Skeletal muscle cell (primary cell): ENCODE measurements at regions not wholly inside any gene's neighbourhood (a gene's known extent, or its start where the extent isn't known, plus 50 kb on each side); places are given as distances from the start of the nearest gene placed in this dataset.

ENCODE experiments used
- DNase-seq: peaks from one replicate; pipeline ENCODE4 v3.0.0-alpha.2; 2010; ENCODE audit warnings: low read depth
- H3K4me3 ChIP-seq: 2 replicates; pipeline ENCODE4 v1.5.1; 2011; ENCODE audit warnings: low read depth, mild to moderate bottlenecking, control low read depth, low read length, moderate library complexity

GRCh38 chr20:22214296-22214695, 370.1 kb downstream of the FOXA2 start:
- DNase-seq: no peak
- no peak overlapping the region for H3K4me3 ChIP-seq

DNA sequence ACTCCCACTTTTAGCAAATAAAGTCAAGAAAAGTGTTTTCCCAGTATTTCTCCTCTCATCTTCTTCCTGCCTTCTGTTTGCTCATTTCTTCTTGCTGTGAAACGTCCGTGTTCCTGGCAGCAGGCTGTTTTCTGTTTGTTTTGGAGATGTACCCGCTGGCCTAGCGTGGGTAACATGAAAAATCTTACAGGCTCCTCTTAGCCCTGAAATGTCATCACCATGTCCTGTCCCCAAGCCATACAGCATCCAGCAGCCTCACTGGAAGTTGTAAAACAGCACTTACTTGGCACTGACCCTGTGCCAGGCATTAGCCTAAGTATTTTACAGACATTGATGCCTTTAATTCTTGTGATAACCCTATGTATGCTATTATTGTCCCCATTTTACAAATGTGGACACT, 371.1 kb downstream of the FOXA2 start:
- H3K4me3 ChIP-seq: no peak overlapping the region
- DNase-seq: no peak

DNA sequence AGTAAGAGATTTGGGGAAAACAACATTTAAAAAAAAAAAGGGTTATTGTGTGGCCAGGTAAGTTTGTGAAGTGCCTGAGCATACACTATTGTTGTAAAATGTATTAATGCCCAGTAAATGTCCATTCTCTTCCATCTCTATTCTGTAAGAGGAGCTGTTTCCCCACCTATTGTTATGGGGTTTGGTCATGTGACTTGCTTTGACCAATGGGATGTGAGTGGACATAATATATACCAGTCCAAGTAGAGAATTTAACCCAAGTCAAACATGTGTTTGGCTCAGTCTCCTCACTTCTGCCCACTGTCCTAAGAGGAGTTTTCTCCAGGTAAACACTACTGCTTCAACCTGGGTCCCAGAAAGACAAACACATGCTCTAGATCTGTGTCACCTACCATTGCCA, 377.1 kb downstream of the FOXA2 start:
- H3K4me3 ChIP-seq: no peak overlapping the region
- no peak for DNase-seq

- no peak overlapping the region for H3K4me3 ChIP-seq
- DNase-seq: no peak
These were observed 379.6 kb downstream of the FOXA2 start for GRCh38 chr20:22204801-22205200.

DNA sequence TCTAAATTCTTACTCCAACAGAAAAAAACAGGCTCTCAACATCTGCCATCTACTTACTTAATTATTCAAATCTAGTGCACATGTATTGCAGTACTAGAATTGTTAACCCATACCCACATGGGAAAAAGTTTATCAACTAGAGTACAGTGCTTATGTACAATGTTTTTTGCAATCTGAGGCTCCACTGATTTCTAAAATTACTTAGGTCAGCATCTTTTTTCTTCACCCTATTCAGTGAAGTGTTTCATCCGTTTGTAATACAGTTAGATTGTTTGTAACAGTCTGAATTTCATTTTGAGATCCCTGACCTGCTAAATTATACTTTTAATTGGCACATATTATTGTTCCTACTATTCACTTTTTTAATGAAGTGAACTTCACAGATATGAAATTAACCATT, 402.2 kb downstream of the FOXA2 start:
- H3K4me3 ChIP-seq: no peak overlapping the region
- DNase-seq: no peak

DNA sequence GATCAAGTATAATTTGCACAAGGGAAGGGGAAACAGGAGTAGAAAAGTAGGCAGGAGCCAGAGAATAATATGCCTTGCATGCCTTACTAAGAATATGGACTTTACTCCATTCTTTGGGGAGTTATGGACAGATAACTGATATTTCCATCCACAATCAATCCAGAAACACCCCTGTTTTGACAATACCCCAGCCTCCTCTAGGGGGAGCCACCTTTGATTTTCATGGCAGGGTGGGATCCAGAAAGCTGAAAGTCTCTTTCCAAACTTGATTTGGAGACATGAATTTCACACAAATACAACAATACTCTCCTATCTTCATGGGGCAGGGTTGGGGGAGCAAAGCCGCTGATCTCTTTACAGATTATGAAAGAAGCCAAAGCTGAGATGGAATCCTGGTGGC, 404.1 kb downstream of the FOXA2 start:
- DNase-seq: no peak
- H3K4me3 ChIP-seq: no peak overlapping the region

DNA sequence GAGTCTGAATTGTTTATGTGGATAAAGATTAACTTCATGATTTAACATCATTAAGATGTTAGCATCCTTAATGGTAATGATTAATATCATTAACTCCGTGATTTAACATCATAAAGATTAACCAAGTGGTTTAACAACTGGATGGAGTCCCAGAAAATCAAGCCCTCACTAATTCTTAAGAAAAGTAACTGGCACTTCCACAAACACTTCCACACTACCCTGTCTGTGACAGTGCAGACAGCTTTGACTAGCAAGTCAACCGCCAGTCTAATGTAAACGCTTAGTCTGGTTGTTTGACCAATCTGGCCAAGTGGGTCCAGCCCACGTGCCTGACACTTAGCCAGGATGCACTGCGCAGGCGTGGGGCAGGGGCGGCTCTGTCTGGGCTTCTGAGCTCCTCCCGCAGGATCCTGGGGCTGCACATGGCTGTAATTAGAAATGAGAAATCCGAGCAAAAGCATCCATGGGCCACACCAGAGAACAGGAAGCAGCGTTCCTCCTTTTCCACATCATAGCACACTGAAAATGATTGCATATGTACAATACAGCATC, 424.2 kb downstream of the FOXA2 start:
- no peak overlapping the region for H3K4me3 ChIP-seq
- DNase-seq: no peak

GRCh38 chr20:22159276-22159675, 425.1 kb downstream of the FOXA2 start:
- H3K4me3 ChIP-seq: no peak overlapping the region
- DNase-seq: no peak

DNA sequence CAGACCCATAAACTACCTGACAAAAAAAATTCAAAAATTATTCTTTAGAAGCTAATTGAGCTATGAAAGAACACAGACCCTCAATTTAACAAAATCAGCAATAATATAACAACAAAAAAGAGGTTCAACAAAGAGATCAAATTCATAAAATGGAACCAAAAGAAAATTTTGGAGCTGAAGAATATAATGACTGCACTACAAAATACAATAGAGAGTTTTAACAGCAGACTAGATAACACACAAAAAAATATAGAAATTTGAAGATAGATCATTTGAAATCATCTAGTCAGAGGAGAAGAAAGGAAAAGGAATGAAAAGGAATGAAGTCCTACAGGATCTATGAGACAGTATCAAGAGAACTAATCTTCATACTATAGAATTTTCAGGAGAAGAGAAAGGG, 422.1 kb downstream of the PAX1 start:
- no peak overlapping the region for H3K4me3 ChIP-seq
- DNase-seq: no peak

DNA sequence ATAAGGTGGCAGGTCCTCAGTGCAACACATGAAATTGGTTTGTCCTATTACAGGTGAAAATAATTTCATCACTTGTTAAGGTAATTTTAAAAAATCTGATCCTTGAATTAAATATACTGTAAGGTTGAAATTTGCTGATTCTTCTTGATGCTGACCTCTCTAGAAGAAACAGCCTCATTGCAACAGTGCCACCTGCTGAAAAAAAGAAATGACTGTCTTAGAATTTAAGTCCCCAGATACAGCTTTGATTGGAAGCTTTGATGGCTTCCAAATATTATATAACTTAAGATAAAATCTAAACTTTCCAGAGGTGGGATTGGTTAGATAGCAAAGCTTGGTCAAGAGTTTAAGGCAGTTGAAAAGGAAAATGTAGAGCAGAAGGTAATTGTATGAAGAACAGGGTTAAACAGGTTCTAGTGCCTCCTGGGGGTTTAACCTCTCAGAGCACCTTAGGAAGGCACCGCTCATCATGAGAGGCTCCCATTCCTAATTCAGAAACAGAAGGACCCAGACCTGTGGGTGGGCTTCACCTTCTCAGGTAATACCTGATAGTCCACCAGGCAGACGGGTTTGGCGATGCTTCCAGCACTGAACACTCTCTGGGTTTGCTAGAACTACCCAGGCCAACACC, 401.0 kb downstream of the PAX1 start:
- peak; percentile 10 for DNase-seq

DNA sequence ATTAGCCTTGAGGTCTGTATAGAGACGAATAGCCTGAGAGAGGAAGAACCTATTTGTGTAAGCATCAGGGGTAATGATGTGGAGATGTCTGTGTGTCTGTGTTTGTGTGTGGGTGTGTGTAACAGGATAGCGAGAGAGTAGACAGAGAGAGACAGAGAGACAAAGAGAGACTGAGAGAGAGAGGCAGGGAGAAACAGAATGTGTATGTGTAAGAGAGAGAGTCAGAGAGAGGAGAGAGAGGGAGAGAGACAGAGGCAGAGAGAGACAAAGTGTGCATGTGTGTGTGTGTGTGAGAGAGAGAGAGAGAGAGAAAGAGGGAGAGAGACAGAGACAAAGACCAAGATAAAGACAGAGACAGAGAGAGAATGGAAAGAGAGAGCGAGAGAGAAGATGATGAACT, 396.1 kb downstream of the PAX1 start:
- H3K4me3 ChIP-seq: no peak overlapping the region
- no peak for DNase-seq

More for the DNA sequence above, 401.0 kb downstream of the PAX1 start:
- no peak overlapping the region for H3K4me3 ChIP-seq

DNA sequence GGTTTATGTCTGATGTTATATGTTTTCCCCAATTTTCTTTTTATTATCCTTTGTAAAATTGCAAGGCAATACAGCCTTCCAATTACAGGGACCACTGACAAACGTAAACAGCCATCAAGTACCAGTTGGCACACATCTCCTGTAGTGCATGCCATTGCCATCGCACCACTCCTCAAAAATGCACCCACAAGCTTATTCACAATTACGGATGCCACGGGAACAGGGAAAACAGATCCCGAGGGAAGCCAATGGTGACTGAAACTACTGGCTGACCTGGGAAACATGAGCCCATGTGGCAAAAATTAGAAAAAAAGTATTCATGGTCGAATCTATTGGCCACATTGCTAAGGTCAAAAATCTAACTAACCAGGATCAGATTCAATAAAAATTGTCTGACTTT, 395.2 kb downstream of the PAX1 start:
- no peak for DNase-seq
- no peak overlapping the region for H3K4me3 ChIP-seq

GRCh38 chr20:22099348-22099747, 393.9 kb downstream of the PAX1 start:
- H3K4me3 ChIP-seq: no peak overlapping the region
- no peak for DNase-seq

DNA sequence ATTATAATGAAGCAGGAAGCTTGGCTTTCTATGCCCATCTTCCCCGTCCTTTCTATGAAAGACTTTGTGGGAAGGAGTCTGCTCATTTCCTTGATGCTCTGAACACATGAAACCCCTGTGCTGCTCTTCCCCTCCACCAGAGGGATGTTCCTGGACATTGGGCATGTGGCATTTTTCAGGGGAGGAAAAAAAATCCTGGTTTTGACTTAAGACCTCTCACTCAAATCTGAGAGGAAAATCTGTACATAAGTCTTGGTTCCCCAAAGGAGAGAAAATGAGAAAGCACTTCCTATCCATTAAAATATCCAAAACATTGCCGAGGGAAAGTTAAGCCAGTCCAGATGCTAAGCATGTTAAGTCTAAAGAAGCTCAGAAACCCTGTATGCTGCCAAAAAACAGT, 393.0 kb downstream of the PAX1 start:
- no peak overlapping the region for H3K4me3 ChIP-seq
- DNase-seq: no peak

GRCh38 chr20:22093122-22093521, 387.7 kb downstream of the PAX1 start:
- DNase-seq: no peak
- no peak overlapping the region for H3K4me3 ChIP-seq

DNA sequence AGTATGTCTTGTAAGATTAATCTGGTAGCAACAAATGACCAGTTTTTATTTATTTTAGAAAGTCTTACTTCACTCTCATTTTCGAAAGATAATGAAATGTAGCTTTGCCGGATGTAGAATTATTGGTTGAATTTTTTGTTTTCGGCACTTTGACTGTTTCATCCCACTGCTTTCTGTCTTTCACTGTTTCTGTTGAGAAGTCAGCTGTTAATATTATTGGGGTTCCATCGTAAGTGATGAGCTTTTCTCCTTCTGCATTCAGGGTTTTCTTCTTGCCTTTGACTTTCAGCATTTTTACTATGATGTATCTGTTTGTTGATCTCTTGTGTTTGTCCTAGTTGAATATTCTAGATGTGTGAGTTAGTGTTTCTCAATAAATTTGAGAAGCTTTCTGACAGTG, 383.4 kb downstream of the PAX1 start:
- DNase-seq: no peak
- H3K4me3 ChIP-seq: no peak overlapping the region

DNA sequence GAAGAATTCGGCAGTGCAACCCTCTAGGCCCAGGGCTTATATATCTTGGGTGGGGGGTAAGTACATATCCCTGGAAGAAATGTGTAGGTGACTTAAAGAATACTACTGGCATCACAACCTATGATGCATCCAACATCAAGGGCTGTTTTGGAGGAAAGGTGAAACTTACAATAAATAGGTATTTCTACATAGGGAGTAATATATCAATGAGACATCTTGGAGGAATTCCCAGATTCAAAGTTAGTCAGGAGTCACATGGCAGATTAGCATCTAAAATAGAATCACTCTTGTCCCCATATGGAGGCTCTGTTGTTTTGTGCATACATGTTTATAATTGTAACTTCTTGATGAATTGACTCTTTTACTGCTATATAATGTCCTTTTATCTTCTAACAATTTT, 375.5 kb downstream of the PAX1 start:
- no peak overlapping the region for H3K4me3 ChIP-seq
- DNase-seq: peak; percentile 4

DNA sequence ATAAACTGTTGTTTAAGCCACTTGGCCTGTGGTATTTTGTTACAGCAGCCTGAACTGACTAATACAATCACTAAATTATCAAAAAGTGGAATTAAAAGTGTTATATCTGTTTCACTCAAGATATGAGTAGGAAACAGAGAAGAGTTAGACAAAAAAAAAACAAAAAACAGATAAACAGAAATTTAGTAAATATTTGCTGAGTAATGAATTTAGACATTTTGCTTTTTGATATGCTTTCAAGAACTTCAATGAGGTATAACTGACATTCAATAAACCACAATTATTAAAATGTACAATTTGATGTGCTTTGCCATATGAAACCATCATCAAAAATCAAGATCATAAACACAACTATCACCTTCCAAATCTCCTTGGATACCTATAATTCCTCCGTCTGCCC, 369.2 kb downstream of the PAX1 start:
- DNase-seq: no peak
- H3K4me3 ChIP-seq: no peak overlapping the region

GRCh38 chr20:22071841-22072240, 366.4 kb downstream of the PAX1 start:
- DNase-seq: no peak
- no peak overlapping the region for H3K4me3 ChIP-seq

DNA sequence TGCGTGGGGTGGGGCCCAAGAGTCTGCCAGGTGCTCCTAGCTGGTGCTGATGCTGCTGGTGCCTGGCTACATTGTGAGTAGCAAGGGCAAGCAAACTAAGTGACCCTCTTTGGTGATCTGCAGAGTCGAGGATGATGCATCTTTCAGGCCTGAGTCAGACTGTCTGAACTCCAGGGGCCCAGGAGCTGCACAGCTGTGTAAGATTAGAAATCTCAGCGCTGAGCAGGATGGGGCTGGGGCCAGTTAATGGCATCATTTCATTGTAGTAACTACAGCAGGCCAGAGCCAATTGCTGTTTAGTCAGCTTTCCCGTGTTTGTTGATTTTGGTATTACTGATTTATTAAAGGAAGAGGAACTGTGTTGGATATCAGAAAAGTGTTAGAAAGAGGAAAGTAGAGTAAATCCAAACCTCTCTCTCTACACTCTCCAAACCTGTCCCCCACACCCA, 365.2 kb downstream of the PAX1 start:
- DNase-seq: peak; percentile 26
- H3K4me3 ChIP-seq: no peak overlapping the region

DNA sequence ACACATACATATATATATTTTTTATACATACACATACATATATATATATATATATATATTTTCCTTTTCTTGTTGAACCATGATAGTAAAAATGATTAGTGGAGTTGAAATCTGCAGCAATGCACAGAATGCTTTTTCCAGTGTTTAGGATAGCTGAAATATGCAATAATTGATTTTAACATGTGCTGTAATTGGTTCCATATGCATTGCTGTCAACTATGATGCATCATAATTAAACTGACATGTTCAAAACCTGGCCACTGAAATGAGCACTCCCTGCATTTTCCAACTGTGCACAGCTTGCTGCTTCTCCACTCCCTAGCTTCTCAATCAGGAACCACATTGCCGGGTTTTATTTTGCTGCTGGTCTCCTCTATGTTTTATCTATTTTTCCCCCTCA, 358.3 kb downstream of the PAX1 start:
- no peak for DNase-seq
- no peak overlapping the region for H3K4me3 ChIP-seq

DNA sequence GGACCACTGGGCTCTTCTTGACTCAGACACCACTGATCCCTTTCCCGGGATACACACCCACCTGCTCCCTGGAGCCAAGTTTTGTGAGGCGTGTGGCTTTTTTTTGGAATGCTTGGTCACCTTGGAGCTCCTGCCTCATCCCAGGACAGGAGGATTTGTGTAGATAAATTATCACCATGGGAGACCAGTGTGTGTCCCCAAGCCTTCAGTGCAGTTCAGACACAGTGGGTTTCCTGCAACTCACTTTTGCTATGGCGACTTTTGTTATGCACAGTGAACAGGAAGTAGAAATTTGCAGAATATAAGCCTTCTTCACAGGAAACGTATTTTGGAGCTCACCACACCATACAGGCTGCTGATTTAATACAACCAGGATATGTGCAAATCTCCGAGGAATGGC, 357.4 kb downstream of the PAX1 start:
- H3K4me3 ChIP-seq: no peak overlapping the region
- no peak for DNase-seq
